Activated T-cell treated with anti-CD3 and anti-CD28 coated beads for 24 hours (primary cell): ENCODE measurements at regions not wholly inside any gene's neighbourhood (a gene's known extent, or its start where the extent isn't known, plus 50 kb on each side); places are given as distances from the start of the nearest gene placed in this dataset.
"Not testable (repeated sequence)": the region's sequence is repeated elsewhere in the genome, so short reads cannot be mapped to it uniquely, and the experiment has no call there.

ENCODE experiments used
- DNase-seq: peaks from one replicate; pipeline ENCODE4 v3.0.0-alpha.2; 2020; ENCODE audit warnings: low read depth

GRCh38 chr4:114447963-114448516 is 150.6 kb upstream of the UGT8 start:
- DNase-seq = not testable (repeated sequence)

- DNase-seq = no peak
These were observed 139.9 kb upstream of the UGT8 start for GRCh38 chr4:114458728-114459127.

GRCh38 chr4:114464726-114465272 is 133.8 kb upstream of the UGT8 start:
- DNase-seq = no peak

- no peak for DNase-seq
These were observed 132.8 kb upstream of the UGT8 start for GRCh38 chr4:114465766-114466165.

- no peak for DNase-seq
These were observed 132.3 kb upstream of the UGT8 start for GRCh38 chr4:114466299-114466698.

GRCh38 chr4:114472269-114473032 is 126.2 kb upstream of the UGT8 start:
- no peak for DNase-seq

- DNase-seq = no peak
These were observed 124.3 kb upstream of the UGT8 start for GRCh38 chr4:114474188-114474800.

GRCh38 chr4:114476310-114476709 is 122.3 kb upstream of the UGT8 start:
- DNase-seq = no peak

- DNase-seq = no peak
These were observed 119.0 kb upstream of the UGT8 start for GRCh38 chr4:114479595-114479994.

- no peak for DNase-seq
These were observed 116.8 kb upstream of the UGT8 start for GRCh38 chr4:114481856-114482255.

GRCh38 chr4:114487101-114487500 is 111.5 kb upstream of the UGT8 start:
- DNase-seq = no peak

- no peak for DNase-seq
These were observed 110.2 kb upstream of the UGT8 start for GRCh38 chr4:114488301-114488982.

- no peak for DNase-seq
These were observed 104.3 kb upstream of the UGT8 start for GRCh38 chr4:114494246-114494803.

- DNase-seq = no peak
These were observed 103.1 kb upstream of the UGT8 start for GRCh38 chr4:114495471-114495928.

- DNase-seq = no peak
These were observed 101.5 kb upstream of the UGT8 start for GRCh38 chr4:114497116-114497515.

- no peak for DNase-seq
These were observed 89.3 kb upstream of the UGT8 start for GRCh38 chr4:114509340-114509739.

- DNase-seq = no peak
These were observed 85.9 kb upstream of the UGT8 start for GRCh38 chr4:114512595-114513295.

- no peak for DNase-seq
These were observed 79.2 kb upstream of the UGT8 start for GRCh38 chr4:114519368-114519767.

- DNase-seq = no peak
These were observed 71.4 kb upstream of the UGT8 start for GRCh38 chr4:114527170-114527569.

GRCh38 chr4:114527637-114528036 is 71.0 kb upstream of the UGT8 start:
- no peak for DNase-seq

GRCh38 chr4:114535725-114536124 is 62.9 kb upstream of the UGT8 start:
- DNase-seq = no peak

- no peak for DNase-seq
These were observed 61.3 kb upstream of the UGT8 start for GRCh38 chr4:114537352-114537751.
